ENCODE measurements at regions not wholly inside any gene's neighbourhood (a gene's known extent, or its start where the extent isn't known, plus 50 kb on each side); places are given as distances from the start of the nearest gene placed in this dataset.
"Not testable (repeated sequence)": the region's sequence is repeated elsewhere in the genome, so short reads cannot be mapped to it uniquely, and the experiment has no call there.

DNA sequence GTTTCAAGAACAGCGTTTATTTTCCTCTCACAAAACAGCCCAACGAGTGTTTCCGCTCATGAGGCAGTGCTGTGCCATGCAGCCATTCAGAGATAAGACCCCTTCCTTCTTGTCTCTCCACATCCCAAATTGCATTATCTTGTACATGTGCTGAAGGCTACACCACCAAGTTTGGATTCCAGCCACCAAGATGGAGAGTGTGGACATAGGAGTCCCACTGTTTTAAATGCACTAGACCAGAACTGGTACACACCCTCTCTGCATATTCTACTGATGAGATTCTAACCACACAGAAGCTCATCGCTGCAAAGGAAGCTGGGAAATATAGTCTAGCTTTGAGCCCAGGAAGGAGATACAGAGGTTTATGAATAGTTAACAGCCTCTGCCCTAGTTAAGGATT, 509.4 kb downstream of the NFIB start:
- Mint-ChIP-seq H3K27ac (ENCODE audit: unreplicated experiment) (no peak overlapping the region), H3K4me1 (ENCODE audit: unreplicated experiment) (no peaks in the 10 kb centered on the region), H3K27me3 (ENCODE audit: unreplicated experiment) (no peaks in the 10 kb centered on the region), H3K4me3 (ENCODE audit: unreplicated experiment) (no peak overlapping the region), H3K9me3 (ENCODE audit: unreplicated experiment) (no peaks in the 10 kb centered on the region), H3K36me3 (ENCODE audit: low read depth, unreplicated experiment) (no peaks in the 10 kb centered on the region)
- TF ChIP-seq, protein P1, sequence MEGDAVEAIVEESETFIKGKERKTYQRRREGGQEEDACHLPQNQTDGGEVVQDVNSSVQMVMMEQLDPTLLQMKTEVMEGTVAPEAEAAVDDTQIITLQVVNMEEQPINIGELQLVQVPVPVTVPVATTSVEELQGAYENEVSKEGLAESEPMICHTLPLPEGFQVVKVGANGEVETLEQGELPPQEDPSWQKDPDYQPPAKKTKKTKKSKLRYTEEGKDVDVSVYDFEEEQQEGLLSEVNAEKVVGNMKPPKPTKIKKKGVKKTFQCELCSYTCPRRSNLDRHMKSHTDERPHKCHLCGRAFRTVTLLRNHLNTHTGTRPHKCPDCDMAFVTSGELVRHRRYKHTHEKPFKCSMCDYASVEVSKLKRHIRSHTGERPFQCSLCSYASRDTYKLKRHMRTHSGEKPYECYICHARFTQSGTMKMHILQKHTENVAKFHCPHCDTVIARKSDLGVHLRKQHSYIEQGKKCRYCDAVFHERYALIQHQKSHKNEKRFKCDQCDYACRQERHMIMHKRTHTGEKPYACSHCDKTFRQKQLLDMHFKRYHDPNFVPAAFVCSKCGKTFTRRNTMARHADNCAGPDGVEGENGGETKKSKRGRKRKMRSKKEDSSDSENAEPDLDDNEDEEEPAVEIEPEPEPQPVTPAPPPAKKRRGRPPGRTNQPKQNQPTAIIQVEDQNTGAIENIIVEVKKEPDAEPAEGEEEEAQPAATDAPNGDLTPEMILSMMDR (IDR thresholded peaks at IDR 0.05; ENCODE audit: unreplicated experiment) = no peak
- DNase-seq (ENCODE audit: low spot score) = no peak

- TF ChIP-seq, protein P1 (IDR thresholded peaks at IDR 0.05; ENCODE audit: unreplicated experiment) = no peak
- no peaks in the 10 kb centered on the region for H3K27me3 Mint-ChIP-seq (ENCODE audit: unreplicated experiment)
Observed at GRCh38 chr9:13800776-13801175, 513.2 kb downstream of the NFIB start.

GRCh38 chr9:13797701-13798100, 516.2 kb downstream of the NFIB start:
- H3K9me3 Mint-ChIP-seq (ENCODE audit: unreplicated experiment); H3K4me3 Mint-ChIP-seq (ENCODE audit: unreplicated experiment); H3K27ac Mint-ChIP-seq (ENCODE audit: unreplicated experiment); DNase-seq (ENCODE audit: low spot score); H3K27me3 Mint-ChIP-seq (ENCODE audit: unreplicated experiment); H3K36me3 Mint-ChIP-seq (ENCODE audit: low read depth, unreplicated experiment); H3K4me1 Mint-ChIP-seq (ENCODE audit: unreplicated experiment): not testable (repeated sequence)

More at GRCh38 chr9:13800776-13801175, 513.2 kb downstream of the NFIB start:
- Mint-ChIP-seq H3K36me3 (ENCODE audit: low read depth, unreplicated experiment) (no peaks in the 10 kb centered on the region), H3K4me3 (ENCODE audit: unreplicated experiment) (no peak overlapping the region), H3K9me3 (ENCODE audit: unreplicated experiment) (no peaks in the 10 kb centered on the region), H3K27ac (ENCODE audit: unreplicated experiment) (no peak overlapping the region), H3K4me1 (ENCODE audit: unreplicated experiment) (no peaks in the 10 kb centered on the region)
- DNase-seq (ENCODE audit: low spot score) = no peak

- H3K4me1 Mint-ChIP-seq (ENCODE audit: unreplicated experiment) = peaks cover 4% of the 10 kb centered on the region
- no peak for DNase-seq (ENCODE audit: low spot score)
- H3K9me3 Mint-ChIP-seq (ENCODE audit: unreplicated experiment) = peaks cover 7% of the 10 kb centered on the region
- no peak overlapping the region for H3K27ac Mint-ChIP-seq (ENCODE audit: unreplicated experiment)
- H3K27me3 Mint-ChIP-seq (ENCODE audit: unreplicated experiment) = peaks cover 1% of the 10 kb centered on the region
- peaks cover 7% of the 10 kb centered on the region for H3K36me3 Mint-ChIP-seq (ENCODE audit: low read depth, unreplicated experiment)
- TF ChIP-seq, protein P1 (IDR thresholded peaks at IDR 0.05; ENCODE audit: unreplicated experiment) = no peak
- H3K4me3 Mint-ChIP-seq (ENCODE audit: unreplicated experiment) = no peak overlapping the region
Observed at GRCh38 chr9:13791816-13792215, 512.3 kb upstream of the MPDZ start.

DNA sequence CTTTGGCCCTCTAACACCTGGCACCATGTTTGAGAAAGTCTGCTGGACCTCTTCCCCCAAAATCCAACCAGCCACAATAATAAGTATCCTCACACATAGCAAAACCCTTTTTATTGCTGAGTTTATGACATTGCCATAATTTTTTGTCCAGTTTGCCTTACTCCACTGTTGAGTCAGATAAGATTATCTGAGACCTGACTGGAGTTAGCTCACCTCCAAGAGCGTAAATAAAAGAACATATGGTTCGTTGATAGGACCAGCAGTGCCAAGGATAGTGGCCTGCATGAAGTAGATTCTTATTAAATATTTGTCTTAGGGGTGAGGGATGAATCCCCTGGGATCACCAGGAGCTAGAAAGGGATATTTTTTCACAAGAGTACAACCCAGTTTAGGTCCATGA, 510.6 kb upstream of the MPDZ start:
- Mint-ChIP-seq H3K4me3 (ENCODE audit: unreplicated experiment) (no peak overlapping the region), H3K4me1 (ENCODE audit: unreplicated experiment) (peaks cover 4% of the 10 kb centered on the region), H3K27me3 (ENCODE audit: unreplicated experiment) (peaks cover 1% of the 10 kb centered on the region), H3K9me3 (ENCODE audit: unreplicated experiment) (peaks cover 7% of the 10 kb centered on the region), H3K36me3 (ENCODE audit: low read depth, unreplicated experiment) (peaks cover 7% of the 10 kb centered on the region), H3K27ac (ENCODE audit: unreplicated experiment) (no peak overlapping the region)
- no peak for DNase-seq (ENCODE audit: low spot score)
- TF ChIP-seq, protein P1 (IDR thresholded peaks at IDR 0.05; ENCODE audit: unreplicated experiment) = no peak

Measured in endothelial cell (in vitro differentiated cells).